WI38 (cell line): ENCODE measurements at regions not wholly inside any gene's neighbourhood (a gene's known extent, or its start where the extent isn't known, plus 50 kb on each side); places are given as distances from the start of the nearest gene placed in this dataset.
A peak's percentile ranks its signal among the peaks of the same experiment; 100 is the strongest.

ENCODE experiments used
- H3K4me3 ChIP-seq: 2 replicates; pipeline ENCODE4 v1.5.1; 2011; ENCODE audit warnings: low read depth, mild to moderate bottlenecking, control low read depth, low read length
- TF ChIP-seq, protein P1 (sequence below): IDR thresholded peaks from 2 replicates; pipeline ENCODE4 v1.5.1; 2012; ENCODE audit warnings: low read depth, mild to moderate bottlenecking, control low read depth, low read length

DNA sequence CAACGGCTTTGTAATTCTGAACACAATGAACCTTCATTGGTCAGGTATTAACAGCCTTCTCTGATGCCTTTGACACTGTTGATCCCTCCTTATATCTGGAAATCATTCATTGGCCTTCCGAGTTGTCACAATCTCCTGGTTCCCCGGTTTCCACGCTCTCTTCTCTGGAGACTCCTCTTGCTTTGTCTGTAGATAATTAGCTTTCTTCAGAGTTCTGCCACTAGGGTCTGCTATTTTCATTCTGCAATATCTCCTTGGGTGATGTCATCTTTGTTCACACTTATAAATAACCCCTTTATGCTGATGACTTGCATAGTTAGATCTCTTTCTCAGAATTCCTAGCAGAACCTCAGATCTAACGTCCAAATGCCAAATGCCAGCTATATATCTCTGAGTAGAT lies 583.8 kb upstream of the ZNF717 start:
- TF ChIP-seq, protein P1, sequence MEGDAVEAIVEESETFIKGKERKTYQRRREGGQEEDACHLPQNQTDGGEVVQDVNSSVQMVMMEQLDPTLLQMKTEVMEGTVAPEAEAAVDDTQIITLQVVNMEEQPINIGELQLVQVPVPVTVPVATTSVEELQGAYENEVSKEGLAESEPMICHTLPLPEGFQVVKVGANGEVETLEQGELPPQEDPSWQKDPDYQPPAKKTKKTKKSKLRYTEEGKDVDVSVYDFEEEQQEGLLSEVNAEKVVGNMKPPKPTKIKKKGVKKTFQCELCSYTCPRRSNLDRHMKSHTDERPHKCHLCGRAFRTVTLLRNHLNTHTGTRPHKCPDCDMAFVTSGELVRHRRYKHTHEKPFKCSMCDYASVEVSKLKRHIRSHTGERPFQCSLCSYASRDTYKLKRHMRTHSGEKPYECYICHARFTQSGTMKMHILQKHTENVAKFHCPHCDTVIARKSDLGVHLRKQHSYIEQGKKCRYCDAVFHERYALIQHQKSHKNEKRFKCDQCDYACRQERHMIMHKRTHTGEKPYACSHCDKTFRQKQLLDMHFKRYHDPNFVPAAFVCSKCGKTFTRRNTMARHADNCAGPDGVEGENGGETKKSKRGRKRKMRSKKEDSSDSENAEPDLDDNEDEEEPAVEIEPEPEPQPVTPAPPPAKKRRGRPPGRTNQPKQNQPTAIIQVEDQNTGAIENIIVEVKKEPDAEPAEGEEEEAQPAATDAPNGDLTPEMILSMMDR, result peak; percentile 55
- H3K4me3 ChIP-seq, result no peak overlapping the region

DNA sequence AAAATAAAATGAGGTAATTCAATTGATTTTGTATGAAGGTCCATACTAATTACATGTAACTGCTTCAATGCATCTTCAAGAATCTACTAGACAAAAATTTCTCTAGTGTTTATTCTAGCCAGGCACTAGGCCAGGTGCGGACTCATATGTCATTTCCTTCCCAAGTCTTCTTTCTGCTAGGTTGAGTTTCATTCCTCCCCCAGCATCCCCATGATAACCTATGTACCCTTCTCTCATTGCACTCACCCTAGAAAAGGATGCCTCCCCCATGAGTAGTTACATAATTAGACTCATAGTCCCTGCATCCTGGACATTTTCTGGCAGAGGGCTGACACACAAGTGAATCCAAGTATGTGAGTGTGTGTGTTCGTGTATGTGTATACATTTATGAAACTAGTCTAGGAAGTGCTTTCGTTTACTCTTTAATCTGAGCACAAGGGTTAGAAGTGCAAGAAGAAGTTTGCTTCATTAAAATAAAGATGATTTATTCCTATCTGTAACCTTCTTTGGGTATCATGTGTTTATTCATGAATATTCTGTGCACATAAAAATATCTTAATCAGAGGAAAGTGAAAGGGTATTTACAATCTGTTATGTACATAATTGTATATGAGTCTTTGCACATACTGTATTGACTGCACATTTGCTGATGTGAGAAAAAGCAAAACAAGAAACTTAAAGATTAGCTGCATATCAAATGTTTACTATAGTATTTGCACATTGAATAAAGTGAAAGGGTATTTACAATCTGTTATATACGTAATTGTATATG lies 585.6 kb upstream of the ZNF717 start:
- H3K4me3 ChIP-seq, result no peak overlapping the region
- TF ChIP-seq, protein P1, result no peak

DNA sequence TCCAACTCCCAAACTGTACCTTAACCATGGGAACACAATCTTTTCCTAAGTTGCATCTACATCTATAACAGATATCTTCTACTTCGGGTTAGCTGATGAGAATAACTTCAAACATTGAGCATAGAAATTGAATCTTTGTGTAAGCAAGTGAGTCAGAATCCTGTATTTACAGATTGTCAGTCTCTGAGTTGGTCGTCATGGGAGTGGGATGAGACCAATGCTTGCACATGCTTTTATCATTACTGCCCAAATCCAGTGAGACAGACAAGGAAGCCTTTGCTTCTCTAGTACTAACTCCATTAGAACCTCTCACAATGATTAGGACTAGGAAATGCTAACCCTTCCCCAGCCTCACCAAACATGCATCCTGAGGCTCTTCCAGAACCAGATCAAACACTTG lies 587.1 kb upstream of the ZNF717 start:
- TF ChIP-seq, protein P1, result no peak
- no peak overlapping the region for H3K4me3 ChIP-seq

DNA sequence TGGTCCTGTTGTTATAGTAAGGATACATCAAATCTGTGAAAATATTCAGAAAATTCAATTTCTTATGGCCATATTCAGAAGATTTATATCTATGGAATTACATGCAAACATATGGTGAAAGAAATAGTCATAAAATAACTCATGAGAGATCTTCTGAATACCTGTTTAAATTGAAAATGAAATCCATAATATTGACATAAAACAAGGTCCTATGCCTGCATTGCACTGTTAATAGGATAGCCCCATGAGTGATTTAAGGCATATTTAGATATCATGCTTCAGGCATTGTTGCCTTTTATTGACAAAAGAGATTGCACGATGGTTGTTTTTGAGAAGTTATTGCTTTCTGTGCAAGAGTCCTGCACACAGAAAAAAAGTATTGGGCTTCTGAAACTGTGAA lies 591.7 kb upstream of the ZNF717 start:
- TF ChIP-seq, protein P1, result no peak
- no peak overlapping the region for H3K4me3 ChIP-seq

DNA sequence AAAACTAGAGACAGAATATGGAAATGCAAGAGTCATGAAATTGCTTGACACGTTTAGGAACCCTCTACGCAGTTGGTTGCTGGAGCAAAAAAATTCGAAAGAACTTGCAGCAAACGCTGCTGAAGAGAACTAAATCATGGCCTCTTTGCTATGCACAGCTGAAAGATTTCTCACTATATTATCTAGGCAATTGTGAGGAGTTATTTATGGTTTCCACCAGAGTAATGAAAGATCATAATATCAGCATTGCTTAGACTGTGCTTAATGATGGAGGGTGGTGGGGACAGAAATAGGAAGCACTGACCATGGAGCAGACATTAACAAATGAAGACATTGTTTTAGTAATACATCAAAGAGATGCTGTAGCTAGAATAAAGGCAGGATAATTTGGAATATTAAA lies 593.4 kb upstream of the ZNF717 start:
- TF ChIP-seq, protein P1, result no peak
- H3K4me3 ChIP-seq, result no peak overlapping the region

DNA sequence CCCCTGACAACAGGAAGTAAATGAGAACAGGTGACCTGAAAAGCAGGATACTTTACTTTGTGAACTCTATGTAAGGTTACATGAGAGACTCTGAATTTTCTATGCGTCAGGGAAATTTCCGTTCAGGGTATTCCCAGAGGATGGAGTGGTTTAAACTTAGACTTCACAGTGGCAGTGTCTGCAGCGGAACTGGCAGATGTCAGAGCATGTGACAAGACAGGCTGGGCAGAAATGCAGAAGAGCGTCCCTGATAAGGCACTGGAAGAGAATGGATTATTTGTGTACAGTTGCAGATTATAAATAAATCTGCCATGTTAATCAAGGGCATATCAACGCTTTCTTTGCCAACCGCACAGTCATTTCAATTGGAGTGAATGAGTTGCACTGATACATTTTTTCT lies 598.4 kb upstream of the ZNF717 start:
- TF ChIP-seq, protein P1, result no peak
- H3K4me3 ChIP-seq, result no peak overlapping the region

DNA sequence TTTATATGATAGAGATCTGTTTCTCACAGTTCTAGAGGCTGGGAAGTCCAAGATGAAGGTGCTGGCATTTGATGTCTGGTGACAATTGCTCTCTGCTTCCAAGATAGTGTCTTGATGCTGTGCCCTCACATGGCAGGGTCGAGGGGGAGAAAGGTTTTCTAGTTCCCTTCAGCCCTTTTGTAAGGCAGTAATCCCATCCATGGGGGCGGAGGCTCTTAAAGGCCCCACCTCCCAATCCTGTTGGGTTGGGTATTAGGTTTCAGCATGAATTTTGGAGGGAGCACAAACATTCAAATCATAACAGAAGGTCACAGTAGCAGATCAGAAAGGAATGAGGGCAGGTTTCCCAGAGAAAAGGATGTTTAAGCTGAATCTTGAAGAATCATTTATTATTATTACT lies 601.7 kb upstream of the ZNF717 start:
- TF ChIP-seq, protein P1, result no peak
- no peak overlapping the region for H3K4me3 ChIP-seq
